Nephron (organoid): ENCODE measurements at regions not wholly inside any gene's neighbourhood (a gene's known extent, or its start where the extent isn't known, plus 50 kb on each side); places are given as distances from the start of the nearest gene placed in this dataset.

Source experiments
- H3K27ac Mint-ChIP-seq, 3 experiments: 2 replicates each; pipeline ENCODE4 v1.8.0; 2020; ENCODE audit warnings: mixed read lengths in 3 of 3, mild to moderate bottlenecking in 2 of 3, moderate library complexity in 1 of 3
- H3K27me3 Mint-ChIP-seq: 2 replicates; pipeline ENCODE4 v1.8.0; 2021; ENCODE audit warnings: low read depth, mild to moderate bottlenecking, moderate library complexity, mixed read lengths
- H3K36me3 Mint-ChIP-seq: 2 replicates; pipeline ENCODE4 v1.8.0; 2020; ENCODE audit warnings: low read depth, mixed read lengths
- H3K4me1 Mint-ChIP-seq: 2 replicates; pipeline ENCODE4 v1.8.0; 2020; ENCODE audit warnings: mixed read lengths
- H3K4me3 Mint-ChIP-seq, 3 experiments: 2 replicates each; pipeline ENCODE4 v1.8.0; 2020; ENCODE audit warnings: mild to moderate bottlenecking in 3 of 3, mixed read lengths in 3 of 3, moderate library complexity in 2 of 3
- H3K9me3 Mint-ChIP-seq: 2 replicates; pipeline ENCODE4 v1.8.0; 2020; ENCODE audit warnings: mixed read lengths
- CTCF ChIP-seq, 3 experiments: fragments of 200-600 bp; sonication (generic); IDR thresholded peaks; one replicate each; pipeline ENCODE4 v1.5.0; 2021; ENCODE audit warnings: antibody characterized with exemption in 3 of 3; ENCODE audit not compliant: unreplicated experiment in 3 of 3

DNA sequence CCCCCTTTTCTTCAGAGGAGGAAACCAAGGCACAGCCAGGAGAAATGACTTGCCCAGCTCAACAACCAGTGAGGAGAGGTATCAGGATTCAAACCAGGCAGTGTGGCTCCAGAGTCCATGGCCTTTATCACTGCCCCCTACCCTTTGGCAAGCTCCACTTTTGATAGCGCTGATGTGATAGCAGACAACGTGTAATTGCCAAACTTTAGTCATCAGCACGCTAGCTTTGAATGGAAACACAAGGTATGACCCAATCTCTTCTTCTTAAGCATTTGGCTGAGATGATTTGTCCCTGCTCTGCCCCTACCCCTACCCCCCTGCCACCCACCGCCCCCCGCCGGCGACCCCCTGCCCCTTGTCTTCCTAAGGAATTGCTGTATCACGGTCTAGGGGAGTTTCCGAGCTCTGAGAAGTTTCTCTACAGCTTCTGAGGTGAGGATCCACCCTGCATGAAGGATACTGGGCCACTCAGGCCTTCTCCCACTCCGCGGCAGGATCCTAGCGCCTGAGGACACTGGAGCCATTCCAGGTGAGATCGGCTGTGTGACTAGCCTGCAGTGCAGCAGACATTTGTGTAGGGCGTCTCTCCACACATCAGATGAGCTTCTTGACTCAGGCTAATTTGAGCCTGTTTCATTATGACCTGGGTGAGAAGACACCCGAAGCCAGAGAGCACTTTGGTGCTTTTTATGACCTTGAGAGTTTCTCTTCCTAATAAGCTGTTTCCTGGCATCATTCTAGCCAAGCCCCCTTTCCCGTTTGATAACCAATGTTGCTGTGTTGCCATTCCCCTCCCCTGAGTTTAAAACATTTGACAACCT lies 75.1 kb upstream of the MAP4K4 start:
- no peaks in the 10 kb centered on the region for H3K36me3 Mint-ChIP-seq
- H3K27me3 Mint-ChIP-seq = peaks cover 10% of the 10 kb centered on the region
- TF ChIP-seq CTCF (IDR thresholded peaks at IDR 0.05; ENCODE audit: unreplicated experiment in 3 of 3) = no peak
- H3K27ac Mint-ChIP-seq = no peak overlapping the region
- no peak overlapping the region for H3K4me3 Mint-ChIP-seq
- no peaks in the 10 kb centered on the region for H3K9me3 Mint-ChIP-seq
- peaks cover 19% of the 10 kb centered on the region for H3K4me1 Mint-ChIP-seq

DNA sequence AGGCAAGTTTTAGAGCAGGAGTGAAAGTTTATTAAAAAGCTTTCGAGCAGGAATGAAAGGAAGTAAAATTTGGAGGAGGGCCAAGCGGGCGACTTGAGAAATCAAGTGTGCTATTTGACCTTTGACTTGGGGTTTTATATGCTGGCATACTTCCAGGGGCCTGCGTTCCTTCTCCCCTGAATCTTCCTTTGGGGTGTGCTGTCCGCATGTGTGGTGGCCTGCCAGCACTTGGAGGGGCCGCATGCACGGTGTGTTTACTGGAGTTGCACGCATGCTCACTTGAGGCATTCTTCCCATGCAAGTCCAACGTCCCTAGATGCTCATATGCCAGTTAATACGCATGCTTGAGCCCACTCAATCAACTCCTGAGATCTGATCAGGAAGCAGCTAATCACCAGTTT lies 78.3 kb upstream of the MAP4K4 start:
- Mint-ChIP-seq H3K36me3 (no peaks in the 10 kb centered on the region), H3K27ac (no peak overlapping the region), H3K4me3 (no peak overlapping the region), H3K9me3 (no peaks in the 10 kb centered on the region), H3K4me1 (peaks cover 43% of the 10 kb centered on the region), H3K27me3 (peaks cover 5% of the 10 kb centered on the region)
- TF ChIP-seq CTCF (IDR thresholded peaks at IDR 0.05; ENCODE audit: unreplicated experiment in 3 of 3) = no peak

GRCh38 chr2:101617796-101618195 lies 79.7 kb upstream of the MAP4K4 start:
- Mint-ChIP-seq H3K4me3 (no peak overlapping the region), H3K27ac (peak overlapping the region in 2 of 3 experiments; percentile 19 to 42), H3K4me1 (peaks cover 47% of the 10 kb centered on the region)

GRCh38 chr2:101617188-101617587 lies 80.3 kb upstream of the MAP4K4 start:
- no peaks in the 10 kb centered on the region for H3K36me3 Mint-ChIP-seq
- no peaks in the 10 kb centered on the region for H3K9me3 Mint-ChIP-seq
- peaks cover 48% of the 10 kb centered on the region for H3K4me1 Mint-ChIP-seq
- TF ChIP-seq CTCF (IDR thresholded peaks at IDR 0.05; ENCODE audit: unreplicated experiment in 3 of 3) = no peak
- peak overlapping the region in 1 of 3 experiments; percentile 12 for H3K4me3 Mint-ChIP-seq
- peak overlapping the region; percentile 42 to 52 (median 48) for H3K27ac Mint-ChIP-seq
- peaks cover 5% of the 10 kb centered on the region for H3K27me3 Mint-ChIP-seq

More at GRCh38 chr2:101617796-101618195, 79.7 kb upstream of the MAP4K4 start:
- peaks cover 5% of the 10 kb centered on the region for H3K27me3 Mint-ChIP-seq
- no peaks in the 10 kb centered on the region for H3K36me3 Mint-ChIP-seq
- H3K9me3 Mint-ChIP-seq = no peaks in the 10 kb centered on the region
- TF ChIP-seq CTCF (IDR thresholded peaks at IDR 0.05; ENCODE audit: unreplicated experiment in 3 of 3) = no peak

DNA sequence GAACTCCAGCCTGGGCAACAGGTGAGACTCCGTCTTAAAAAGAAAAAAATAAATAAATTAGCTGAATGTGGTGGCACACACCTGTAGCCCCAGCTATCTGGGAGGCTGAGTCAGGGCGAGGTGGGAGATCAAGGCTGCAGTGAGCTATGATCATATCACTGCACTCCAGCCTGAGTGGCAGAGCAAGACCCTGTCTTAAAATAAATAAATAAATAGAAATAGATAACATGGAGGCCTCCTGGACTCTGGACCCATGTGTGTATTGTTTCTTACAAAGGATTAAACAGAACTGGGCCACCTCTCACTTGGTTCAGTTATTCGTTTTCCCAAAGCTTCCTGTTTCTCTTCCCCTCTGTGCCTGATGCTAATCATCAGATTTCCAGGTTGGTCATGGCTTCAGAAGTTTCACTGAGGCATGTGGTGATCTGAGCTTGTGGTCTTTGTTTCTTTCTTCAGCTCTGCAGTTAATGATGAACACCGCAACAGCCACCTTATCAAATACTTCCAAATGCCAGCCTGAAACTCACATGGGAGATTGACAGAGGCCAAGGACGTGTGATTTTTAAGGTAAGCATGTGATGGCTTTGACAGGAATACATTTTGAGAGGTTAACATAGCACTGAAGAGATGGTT lies 83.3 kb upstream of the MAP4K4 start:
- Mint-ChIP-seq H3K36me3 (no peaks in the 10 kb centered on the region), H3K9me3 (peaks cover 4% of the 10 kb centered on the region), H3K4me1 (peaks cover 48% of the 10 kb centered on the region), H3K27me3 (peaks cover 5% of the 10 kb centered on the region), H3K27ac (no peak overlapping the region), H3K4me3 (no peak overlapping the region)
- no peak for TF ChIP-seq CTCF (IDR thresholded peaks at IDR 0.05; ENCODE audit: unreplicated experiment in 3 of 3)
